Testis (tissue), 2 donors: ENCODE measurements at regions not wholly inside any gene's neighbourhood (a gene's known extent, or its start where the extent isn't known, plus 50 kb on each side); places are given as distances from the start of the nearest gene placed in this dataset.
"Not testable (repeated sequence)": the region's sequence is repeated elsewhere in the genome, so short reads cannot be mapped to it uniquely, and the experiment has no call there.

Experiments used
- DNase-seq: peaks from one replicate; pipeline ENCODE4 v3.0.0-alpha.2; 2019
- H3K27ac ChIP-seq, 2 donors: fragments of 200-600 bp; sonication (generic); one replicate each; pipeline ENCODE4 v1.5.1; 2019
- H3K27me3 ChIP-seq: fragments of 200-600 bp; sonication (generic); one replicate; pipeline ENCODE4 v1.5.1; 2019
- H3K36me3 ChIP-seq: fragments of 200-600 bp; sonication (generic); one replicate; pipeline ENCODE4 v1.5.1; 2017; ENCODE audit warnings: low read depth; ENCODE audit errors: missing control alignments
- H3K4me1 ChIP-seq: fragments of 200-600 bp; sonication (generic); one replicate; pipeline ENCODE4 v1.5.1; 2019
- H3K4me3 ChIP-seq, 2 donors: fragments of 200-600 bp; sonication (generic); one replicate each; pipeline ENCODE4 v1.5.1; 2017 to 2019
- H3K9me3 ChIP-seq: fragments of 200-600 bp; sonication (generic); one replicate; pipeline ENCODE4 v1.5.1; 2017
- POLR2A ChIP-seq: fragments of 450-650 bp; IDR thresholded peaks from one replicate; pipeline ENCODE4 v1.6.1; 2017; ENCODE audit warnings: antibody characterized with exemption, mild to moderate bottlenecking, moderate library complexity
- WGBS, 2 donors: methylation state at CpG; one replicate each; pipeline ENCODE4 v1.1.5; 2018; 5-methylcytosine and 5-hydroxymethylcytosine counted together
- intact Hi-C: fragments of 100-400 bp; cut with DNase I; formaldehyde crosslinking; loops from one replicate; pipeline ENCODE4 v1.15.1; 2023; ENCODE audit warnings: low total_unique reads
- TF ChIP-seq, protein P1 (sequence below), 3 experiments: fragments of 450-650 bp in 2 of 3; fragments of 200-600 bp in 1 of 3; sonication (generic) in 1 of 3; IDR thresholded peaks; one replicate each; pipeline ENCODE4 v1.5.1; 2016 to 2019; ENCODE audit warnings: antibody characterized with exemption in 3 of 3, mild to moderate bottlenecking in 2 of 3, moderate library complexity in 1 of 3

DNA sequence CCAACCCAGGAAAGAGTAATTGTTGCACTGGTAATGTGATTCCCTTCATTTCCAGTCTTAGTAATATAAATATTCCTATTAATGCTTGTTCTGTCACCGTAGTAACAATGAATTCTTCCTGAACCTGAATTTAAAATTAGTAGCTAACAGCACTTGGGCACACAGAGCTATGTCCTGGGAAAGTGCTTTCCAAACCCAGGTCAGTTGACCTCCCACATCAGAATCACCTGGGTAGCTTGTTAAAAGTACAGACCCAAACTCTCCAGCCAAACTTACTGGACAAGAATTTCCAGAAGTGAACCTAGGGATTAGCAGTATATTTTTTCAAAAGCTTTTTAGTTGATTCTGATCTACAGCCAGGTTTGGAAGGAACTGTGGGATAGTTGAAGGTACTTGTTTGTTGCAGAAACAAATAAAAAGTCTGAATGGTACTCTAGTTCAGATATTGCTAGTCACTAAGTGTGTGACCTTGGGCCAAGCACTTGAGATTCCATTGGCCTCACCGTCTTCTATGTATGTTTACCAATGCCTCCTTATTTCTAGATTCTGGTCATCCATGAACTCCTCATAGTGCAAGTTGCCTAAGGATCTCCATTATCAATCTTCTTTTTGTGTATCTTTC lies 192.9 kb upstream of the CNKSR2 start:
- Histone ChIP-seq H3K9me3 (no peaks in the 10 kb centered on the region), H3K27ac (no peak overlapping the region), H3K27me3 (no peaks in the 10 kb centered on the region), H3K4me3 (no peak overlapping the region), H3K36me3 (no peaks in the 10 kb centered on the region), H3K4me1 (no peaks in the 10 kb centered on the region)
- 72 to 89% methylated on average over 2 of the region's 2 CpGs for WGBS, 2 donors
- intact Hi-C loops, result no loop called here
- no peak for DNase-seq
- no peak for TF ChIP-seq POLR2A
- TF ChIP-seq, protein P1, sequence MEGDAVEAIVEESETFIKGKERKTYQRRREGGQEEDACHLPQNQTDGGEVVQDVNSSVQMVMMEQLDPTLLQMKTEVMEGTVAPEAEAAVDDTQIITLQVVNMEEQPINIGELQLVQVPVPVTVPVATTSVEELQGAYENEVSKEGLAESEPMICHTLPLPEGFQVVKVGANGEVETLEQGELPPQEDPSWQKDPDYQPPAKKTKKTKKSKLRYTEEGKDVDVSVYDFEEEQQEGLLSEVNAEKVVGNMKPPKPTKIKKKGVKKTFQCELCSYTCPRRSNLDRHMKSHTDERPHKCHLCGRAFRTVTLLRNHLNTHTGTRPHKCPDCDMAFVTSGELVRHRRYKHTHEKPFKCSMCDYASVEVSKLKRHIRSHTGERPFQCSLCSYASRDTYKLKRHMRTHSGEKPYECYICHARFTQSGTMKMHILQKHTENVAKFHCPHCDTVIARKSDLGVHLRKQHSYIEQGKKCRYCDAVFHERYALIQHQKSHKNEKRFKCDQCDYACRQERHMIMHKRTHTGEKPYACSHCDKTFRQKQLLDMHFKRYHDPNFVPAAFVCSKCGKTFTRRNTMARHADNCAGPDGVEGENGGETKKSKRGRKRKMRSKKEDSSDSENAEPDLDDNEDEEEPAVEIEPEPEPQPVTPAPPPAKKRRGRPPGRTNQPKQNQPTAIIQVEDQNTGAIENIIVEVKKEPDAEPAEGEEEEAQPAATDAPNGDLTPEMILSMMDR (IDR thresholded peaks at IDR 0.05), result no peak

DNA sequence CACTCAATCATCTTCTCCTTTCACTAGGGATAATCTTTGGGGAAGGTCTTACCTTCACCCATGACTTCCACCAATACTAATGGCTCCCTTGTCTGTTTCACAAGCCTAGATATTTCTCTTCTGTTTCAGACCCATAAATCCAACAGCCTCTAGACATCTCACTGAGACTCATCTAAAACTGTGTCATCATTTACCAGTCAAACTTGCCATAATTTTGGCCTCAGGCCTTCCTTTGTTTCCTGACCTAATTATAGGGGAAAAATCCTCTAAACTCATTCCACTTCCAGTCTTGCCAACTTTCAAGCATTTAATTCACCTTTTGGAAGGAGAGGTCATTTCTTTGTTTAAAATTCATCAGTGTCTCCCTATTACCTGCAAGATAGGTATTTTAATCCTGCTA lies 181.0 kb upstream of the CNKSR2 start:
- no peak overlapping the region for H3K27ac ChIP-seq
- no peaks in the 10 kb centered on the region for H3K36me3 ChIP-seq
- H3K4me3 ChIP-seq, result no peak overlapping the region
- intact Hi-C loops, result no loop called here
- H3K4me1 ChIP-seq, result no peaks in the 10 kb centered on the region
- DNase-seq, result no peak
- H3K9me3 ChIP-seq, result no peaks in the 10 kb centered on the region
- TF ChIP-seq, protein P1 (IDR thresholded peaks at IDR 0.05), result no peak
- no peak for TF ChIP-seq POLR2A
- no peaks in the 10 kb centered on the region for H3K27me3 ChIP-seq

DNA sequence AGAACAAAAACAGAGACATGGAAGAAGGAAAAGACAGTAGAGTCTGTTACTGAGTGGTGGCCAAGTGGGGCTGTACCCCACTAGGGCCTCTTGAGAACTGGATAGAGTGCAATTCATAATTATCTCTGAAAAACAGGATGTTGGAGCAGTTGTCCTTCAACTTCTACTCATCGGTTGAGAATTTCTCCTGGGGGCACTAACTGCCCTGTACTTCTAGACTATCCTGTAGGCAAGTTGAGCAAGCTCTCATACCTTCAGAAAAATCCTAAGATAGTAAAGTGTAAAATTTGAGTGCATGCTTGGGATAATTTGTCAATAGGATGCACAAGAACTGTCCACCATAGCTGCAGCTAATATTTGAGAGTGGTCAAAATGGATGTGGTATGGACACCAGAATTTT lies 179.7 kb upstream of the CNKSR2 start:
- Histone ChIP-seq H3K9me3 (no peaks in the 10 kb centered on the region), H3K36me3 (no peaks in the 10 kb centered on the region), H3K27ac (no peak overlapping the region), H3K4me3 (no peak overlapping the region), H3K4me1 (no peaks in the 10 kb centered on the region), H3K27me3 (no peaks in the 10 kb centered on the region)
- 58 to 60% methylated on average over 1 of the region's 1 CpG for WGBS, 2 donors
- TF ChIP-seq POLR2A, result no peak
- TF ChIP-seq, protein P1 (IDR thresholded peaks at IDR 0.05), result no peak
- intact Hi-C loops, result no loop called here
- no peak for DNase-seq

DNA sequence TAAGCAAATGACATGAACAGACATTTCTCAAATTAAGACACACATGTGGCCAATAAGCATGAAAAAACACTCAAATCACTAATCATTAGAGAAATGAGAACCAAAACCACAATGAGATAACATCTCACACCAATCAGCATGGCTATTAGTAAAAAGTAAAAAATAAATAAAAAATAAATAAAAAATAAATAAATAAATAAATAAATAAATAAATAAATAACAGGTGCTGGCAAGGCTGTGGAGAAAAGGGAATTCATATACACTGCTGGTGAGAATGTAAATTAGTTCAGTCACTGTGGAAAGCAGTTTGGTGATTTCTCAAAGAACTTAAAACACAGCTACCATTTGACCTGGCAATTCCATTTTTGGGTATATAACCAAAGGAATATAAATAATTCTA lies 167.1 kb upstream of the CNKSR2 start:
- no peak overlapping the region for H3K4me3 ChIP-seq
- H3K4me1 ChIP-seq, result no peaks in the 10 kb centered on the region
- H3K27me3 ChIP-seq, result no peaks in the 10 kb centered on the region
- H3K9me3 ChIP-seq, result no peaks in the 10 kb centered on the region
- TF ChIP-seq, protein P1 (IDR thresholded peaks at IDR 0.05), result no peak
- TF ChIP-seq POLR2A, result no peak
- no peak for DNase-seq
- H3K27ac ChIP-seq, result no peak overlapping the region
- no peaks in the 10 kb centered on the region for H3K36me3 ChIP-seq
- intact Hi-C loops, result no loop called here

DNA sequence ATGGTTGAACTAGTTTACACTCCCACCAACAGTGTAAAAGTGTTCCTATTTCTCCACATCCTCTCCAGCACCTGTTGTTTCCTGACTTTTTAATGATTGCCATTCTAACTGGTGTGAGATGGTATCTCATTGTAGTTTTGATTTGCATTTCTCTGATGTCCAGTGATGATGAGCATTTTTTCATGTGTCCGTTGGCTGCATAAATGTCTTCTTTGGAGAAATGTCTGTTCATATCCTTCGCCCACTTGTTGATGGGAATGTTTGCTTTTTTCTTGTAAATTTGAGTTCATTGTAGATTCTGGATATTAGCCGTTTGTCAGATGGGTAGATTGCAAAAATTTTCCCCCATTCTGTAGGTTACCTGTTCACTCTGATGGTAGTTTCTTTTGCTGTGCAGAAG lies 155.0 kb upstream of the CNKSR2 start:
- H3K27ac ChIP-seq, H3K9me3 ChIP-seq, H3K4me1 ChIP-seq, DNase-seq, intact Hi-C loops, H3K27me3 ChIP-seq, H3K4me3 ChIP-seq, H3K36me3 ChIP-seq: not testable (repeated sequence)
- 74 to 81% methylated on average over 2 to 3 of the region's 3 CpGs for WGBS, 2 donors
